ENCODE measurements at regions not wholly inside any gene's neighbourhood (a gene's known extent, or its start where the extent isn't known, plus 50 kb on each side); places are given as distances from the start of the nearest gene placed in this dataset.

DNA sequence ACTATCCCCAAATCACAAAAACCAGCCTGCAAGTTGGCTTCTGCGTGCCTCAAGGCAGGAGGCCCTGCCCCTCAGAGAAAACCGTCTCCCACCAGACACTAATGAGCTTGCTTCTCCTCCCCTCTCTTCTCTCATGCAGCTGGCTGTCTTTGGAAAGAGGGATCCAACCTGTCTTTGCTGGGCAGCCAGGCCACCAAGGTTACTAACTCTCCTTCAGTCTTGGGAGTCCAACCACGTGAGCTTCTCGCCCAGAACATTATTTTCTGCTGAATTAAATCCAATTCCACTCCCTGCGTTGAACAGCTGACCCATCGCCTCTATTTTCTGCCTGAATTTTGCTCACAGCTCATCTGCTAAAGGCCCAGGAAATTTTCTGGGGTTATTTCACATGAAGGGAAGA lies 291.3 kb upstream of the NCKAP5 start:
- no TSS peak for BruUV-seq (replicated peaks)
- Histone ChIP-seq H3K4me3 (ENCODE audit: low read depth, low read length) (no peak overlapping the region), H3K36me3 (ENCODE audit: control insufficient read depth, insufficient read depth, low read length) (no peaks in the 10 kb centered on the region), H3K9me3 (no peaks in the 10 kb centered on the region), H3K4me1 (no peaks in the 10 kb centered on the region), H3K27me3 (replicated peaks; ENCODE audit: control insufficient read depth, insufficient read depth, low read length) (no peaks in the 10 kb centered on the region; the same call in 1 of the 2 replicates)
- H3K9me3 Mint-ChIP-seq (ENCODE audit: unreplicated experiment): no peaks in the 10 kb centered on the region
- CTCF ChIA-PET: no interaction called here
- intact Hi-C loops (cut with micrococcal nuclease; ENCODE audit: unreplicated experiment): no loop called here
- no peaks in the 10 kb centered on the region for H3K36me3 Mint-ChIP-seq (ENCODE audit: insufficient read depth, unreplicated experiment)
- TF ChIP-seq, protein P1, sequence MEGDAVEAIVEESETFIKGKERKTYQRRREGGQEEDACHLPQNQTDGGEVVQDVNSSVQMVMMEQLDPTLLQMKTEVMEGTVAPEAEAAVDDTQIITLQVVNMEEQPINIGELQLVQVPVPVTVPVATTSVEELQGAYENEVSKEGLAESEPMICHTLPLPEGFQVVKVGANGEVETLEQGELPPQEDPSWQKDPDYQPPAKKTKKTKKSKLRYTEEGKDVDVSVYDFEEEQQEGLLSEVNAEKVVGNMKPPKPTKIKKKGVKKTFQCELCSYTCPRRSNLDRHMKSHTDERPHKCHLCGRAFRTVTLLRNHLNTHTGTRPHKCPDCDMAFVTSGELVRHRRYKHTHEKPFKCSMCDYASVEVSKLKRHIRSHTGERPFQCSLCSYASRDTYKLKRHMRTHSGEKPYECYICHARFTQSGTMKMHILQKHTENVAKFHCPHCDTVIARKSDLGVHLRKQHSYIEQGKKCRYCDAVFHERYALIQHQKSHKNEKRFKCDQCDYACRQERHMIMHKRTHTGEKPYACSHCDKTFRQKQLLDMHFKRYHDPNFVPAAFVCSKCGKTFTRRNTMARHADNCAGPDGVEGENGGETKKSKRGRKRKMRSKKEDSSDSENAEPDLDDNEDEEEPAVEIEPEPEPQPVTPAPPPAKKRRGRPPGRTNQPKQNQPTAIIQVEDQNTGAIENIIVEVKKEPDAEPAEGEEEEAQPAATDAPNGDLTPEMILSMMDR (IDR thresholded peaks at IDR 0.05; ENCODE audit: insufficient read depth in 1 of 2, low read depth in 1 of 2, low read length in 1 of 2, severe bottlenecking in 1 of 2, unreplicated experiment in 1 of 2): no peak
- POLR2A ChIA-PET: interaction anchor here (0.6 kb wide), 1 partner anchor 14 kb away, joined by 3 read pairs; no protein-coding TSS in a partner anchor
- DNase-seq: no peak
- H3K27ac Mint-ChIP-seq (ENCODE audit: unreplicated experiment): no peak overlapping the region
- no peak overlapping the region for H3K4me3 Mint-ChIP-seq (ENCODE audit: unreplicated experiment)
- peaks cover 16% of the 10 kb centered on the region for H3K27me3 Mint-ChIP-seq (ENCODE audit: insufficient read depth, unreplicated experiment)
- H3K4me1 Mint-ChIP-seq (ENCODE audit: low read depth, unreplicated experiment): no peaks in the 10 kb centered on the region

DNA sequence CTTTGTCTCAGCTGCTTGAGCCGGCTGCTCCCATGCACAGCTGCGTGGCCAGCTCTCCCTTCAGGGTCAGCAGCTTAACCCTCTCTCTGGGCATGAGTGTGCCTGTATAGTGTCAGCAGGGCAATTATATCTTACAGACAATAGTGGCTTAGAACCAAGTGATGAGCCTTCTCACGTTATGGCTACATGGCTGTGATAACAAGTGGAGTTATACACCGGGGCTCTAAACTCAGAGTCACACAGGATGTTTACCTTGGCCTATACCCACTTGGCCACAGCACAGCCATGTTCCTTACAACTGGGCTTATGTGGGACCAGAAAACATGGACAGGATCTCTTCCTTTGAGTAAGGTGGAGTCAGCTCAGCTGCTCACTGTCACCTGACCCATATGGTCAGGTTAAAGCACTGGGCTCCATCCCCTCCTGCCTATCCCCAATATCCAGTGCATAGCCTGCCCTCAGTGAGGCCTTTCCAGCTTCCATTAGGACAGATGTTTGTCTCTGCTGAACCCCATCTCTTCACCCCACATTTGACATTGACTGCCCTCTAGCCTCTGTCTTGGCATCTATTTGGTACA lies 294.2 kb upstream of the NCKAP5 start:
- ChIA-PET POLR2A (no interaction called here), CTCF (no interaction called here)
- Histone ChIP-seq H3K36me3 (ENCODE audit: control insufficient read depth, insufficient read depth, low read length) (no peaks in the 10 kb centered on the region), H3K9me3 (no peaks in the 10 kb centered on the region), H3K4me3 (ENCODE audit: low read depth, low read length) (no peak overlapping the region), H3K27me3 (replicated peaks; ENCODE audit: control insufficient read depth, insufficient read depth, low read length) (no peaks in the 10 kb centered on the region), H3K4me1 (no peaks in the 10 kb centered on the region)
- H3K9me3 Mint-ChIP-seq (ENCODE audit: unreplicated experiment): no peaks in the 10 kb centered on the region
- H3K4me3 Mint-ChIP-seq (ENCODE audit: unreplicated experiment): no peak overlapping the region
- no peaks in the 10 kb centered on the region for H3K4me1 Mint-ChIP-seq (ENCODE audit: low read depth, unreplicated experiment)
- DNase-seq: no peak
- no peak overlapping the region for H3K27ac Mint-ChIP-seq (ENCODE audit: unreplicated experiment)
- intact Hi-C loops (cut with micrococcal nuclease; ENCODE audit: unreplicated experiment): no loop called here
- peaks cover 23% of the 10 kb centered on the region for H3K27me3 Mint-ChIP-seq (ENCODE audit: insufficient read depth, unreplicated experiment)
- TF ChIP-seq, protein P1 (IDR thresholded peaks at IDR 0.05; ENCODE audit: insufficient read depth in 1 of 2, low read depth in 1 of 2, low read length in 1 of 2, severe bottlenecking in 1 of 2, unreplicated experiment in 1 of 2): no peak
- H3K36me3 Mint-ChIP-seq (ENCODE audit: insufficient read depth, unreplicated experiment): no peaks in the 10 kb centered on the region
- no TSS peak for BruUV-seq (replicated peaks)

DNA sequence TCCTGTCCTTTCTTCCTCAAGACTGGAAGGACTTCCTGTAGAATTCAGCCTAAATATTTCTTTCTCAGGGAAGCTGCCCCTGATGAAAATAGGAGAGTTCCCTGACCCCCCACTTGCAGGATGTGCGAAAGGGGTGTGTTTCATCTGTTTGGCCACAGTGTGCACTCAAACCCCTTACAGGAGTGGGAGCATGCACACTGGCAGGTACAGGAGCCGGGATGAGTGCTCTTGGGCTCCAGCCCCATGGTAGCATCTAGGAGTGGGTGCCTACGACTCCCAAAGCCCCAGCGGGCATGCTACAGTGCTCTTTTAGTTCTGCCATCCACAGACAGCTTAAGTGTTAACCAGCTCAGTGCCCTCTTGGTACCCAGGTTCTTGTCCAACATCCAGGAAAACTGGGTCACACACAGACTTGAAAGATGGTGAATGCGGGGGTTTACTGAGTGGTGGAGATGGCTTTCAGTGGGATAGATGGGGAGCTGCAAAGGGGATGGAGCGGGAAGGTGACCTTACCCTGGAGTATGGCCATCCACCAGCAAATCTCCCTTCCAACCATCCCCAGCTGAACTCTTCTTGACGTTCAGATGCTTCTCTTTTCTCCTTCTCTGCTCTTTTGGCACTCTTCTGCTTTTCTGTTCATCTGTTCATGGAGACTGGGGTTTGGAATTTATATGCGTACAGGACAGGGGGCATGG lies 295.0 kb upstream of the NCKAP5 start:
- ChIA-PET CTCF (no interaction called here), POLR2A (no interaction called here)
- TF ChIP-seq, protein P1 (IDR thresholded peaks at IDR 0.05; ENCODE audit: insufficient read depth in 1 of 2, low read depth in 1 of 2, low read length in 1 of 2, severe bottlenecking in 1 of 2, unreplicated experiment in 1 of 2): no peak
- intact Hi-C loops (cut with micrococcal nuclease; ENCODE audit: unreplicated experiment): no loop called here
- Mint-ChIP-seq H3K27ac (ENCODE audit: unreplicated experiment) (no peak overlapping the region), H3K4me3 (ENCODE audit: unreplicated experiment) (no peak overlapping the region), H3K9me3 (ENCODE audit: unreplicated experiment) (no peaks in the 10 kb centered on the region), H3K36me3 (ENCODE audit: insufficient read depth, unreplicated experiment) (no peaks in the 10 kb centered on the region), H3K4me1 (ENCODE audit: low read depth, unreplicated experiment) (no peaks in the 10 kb centered on the region), H3K27me3 (ENCODE audit: insufficient read depth, unreplicated experiment) (peaks cover 25% of the 10 kb centered on the region)
- H3K9me3 ChIP-seq: no peaks in the 10 kb centered on the region
- no peak overlapping the region for H3K4me3 ChIP-seq (ENCODE audit: low read depth, low read length)
- no peaks in the 10 kb centered on the region for H3K36me3 ChIP-seq (ENCODE audit: control insufficient read depth, insufficient read depth, low read length)
- no peak for DNase-seq
- 0 out of 2 replicates have a peak, but pooled peaks cover 1% of the 10 kb centered on the region for H3K27me3 ChIP-seq (replicated peaks; ENCODE audit: control insufficient read depth, insufficient read depth, low read length)
- H3K4me1 ChIP-seq: no peaks in the 10 kb centered on the region
- no TSS peak for BruUV-seq (replicated peaks)
